ENCODE measurements at regions not wholly inside any gene's neighbourhood (a gene's known extent, or its start where the extent isn't known, plus 50 kb on each side); places are given as distances from the start of the nearest gene placed in this dataset.

GRCh38 chr2:8462899-8463648 lies 218.8 kb upstream of the ID2 start:
- no peak overlapping the region for H3K27ac ChIP-seq
- H3K4me3 ChIP-seq, result no peak overlapping the region

- H3K27ac ChIP-seq, result no peak overlapping the region
- H3K4me3 ChIP-seq, result no peak overlapping the region
These were observed 216.3 kb upstream of the ID2 start for GRCh38 chr2:8465560-8465959.

- Histone ChIP-seq H3K27ac (peak overlapping the region in 2 of 21 experiments; percentile 28 to 89), H3K4me3 (no peak overlapping the region)
These were observed 212.0 kb upstream of the ID2 start for GRCh38 chr2:8469709-8470493.

DNA sequence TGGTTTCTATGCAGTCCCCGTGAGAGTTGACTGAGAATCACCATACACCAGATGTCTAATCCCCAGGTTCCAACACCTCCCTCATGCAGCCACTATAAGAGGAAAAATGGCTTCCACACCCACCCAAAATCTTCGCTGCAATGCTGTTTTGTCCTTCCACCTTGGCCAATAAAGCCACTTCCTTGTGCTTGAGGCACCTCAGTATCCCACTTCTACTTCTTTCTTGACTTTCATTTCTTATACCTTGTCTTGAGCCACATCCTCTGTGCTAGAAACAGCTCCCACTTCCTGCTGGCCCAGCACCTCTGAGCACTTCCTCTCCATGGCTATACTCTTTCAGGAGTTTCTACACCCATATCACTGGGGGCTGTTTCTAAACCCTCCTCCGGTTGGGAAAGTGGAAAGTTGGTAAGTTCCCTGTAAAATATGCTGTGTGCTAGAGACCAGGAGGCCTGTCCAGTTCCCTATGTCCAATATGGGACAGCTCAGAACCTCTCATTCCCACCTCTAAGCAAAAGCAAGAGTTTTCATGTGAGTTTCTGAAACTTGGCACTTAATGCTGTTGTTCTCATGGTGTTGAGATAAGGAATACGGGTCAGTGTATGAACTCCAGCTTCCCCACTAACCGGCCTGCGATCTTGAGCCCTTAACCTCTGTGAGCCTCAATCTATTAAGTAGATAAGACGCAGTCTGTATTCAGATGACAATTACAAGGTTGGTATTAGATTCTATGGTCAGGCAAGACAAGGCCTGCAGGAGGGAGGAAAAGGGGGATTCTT lies 209.1 kb upstream of the ID2 start:
- Histone ChIP-seq H3K4me3 (no peak overlapping the region), H3K27ac (peak overlapping the region in 11 of 21 experiments; percentile 8 to 89 (median 53))

DNA sequence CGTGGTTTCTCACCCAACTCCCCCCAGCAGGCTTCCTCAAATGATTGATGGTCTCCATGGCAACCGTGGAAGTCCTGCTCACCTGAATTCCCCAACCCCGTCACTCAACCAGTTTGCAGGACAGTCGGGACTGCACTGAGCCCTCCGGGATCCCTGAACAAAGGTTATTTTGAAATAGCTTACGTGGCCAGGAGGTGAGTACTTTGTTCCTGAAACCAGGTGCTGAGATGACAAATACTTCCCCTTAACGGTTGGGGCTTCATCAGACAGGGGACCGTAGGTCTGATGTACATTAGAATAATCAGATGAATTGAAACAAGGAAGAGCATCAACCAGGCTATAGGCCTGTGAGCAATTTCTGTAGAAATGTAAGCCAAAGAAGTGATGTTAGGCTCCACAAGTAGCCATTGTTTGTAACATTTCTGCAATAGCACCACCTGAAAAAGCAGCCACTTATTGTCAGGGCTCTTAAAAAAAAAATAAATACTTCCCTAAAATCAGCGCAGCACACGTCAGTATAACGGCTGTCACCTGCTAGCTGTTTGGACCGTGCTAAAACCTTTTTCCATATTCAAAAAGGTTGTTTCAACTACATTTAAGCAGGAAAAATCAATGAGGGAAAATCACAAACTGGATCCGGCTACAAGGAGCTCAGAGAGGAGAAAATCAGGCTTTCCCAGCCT lies 206.4 kb upstream of the ID2 start:
- no peak overlapping the region for H3K4me3 ChIP-seq
- H3K27ac ChIP-seq, result peak overlapping the region in 13 of 21 experiments; percentile 7 to 89 (median 43)

DNA sequence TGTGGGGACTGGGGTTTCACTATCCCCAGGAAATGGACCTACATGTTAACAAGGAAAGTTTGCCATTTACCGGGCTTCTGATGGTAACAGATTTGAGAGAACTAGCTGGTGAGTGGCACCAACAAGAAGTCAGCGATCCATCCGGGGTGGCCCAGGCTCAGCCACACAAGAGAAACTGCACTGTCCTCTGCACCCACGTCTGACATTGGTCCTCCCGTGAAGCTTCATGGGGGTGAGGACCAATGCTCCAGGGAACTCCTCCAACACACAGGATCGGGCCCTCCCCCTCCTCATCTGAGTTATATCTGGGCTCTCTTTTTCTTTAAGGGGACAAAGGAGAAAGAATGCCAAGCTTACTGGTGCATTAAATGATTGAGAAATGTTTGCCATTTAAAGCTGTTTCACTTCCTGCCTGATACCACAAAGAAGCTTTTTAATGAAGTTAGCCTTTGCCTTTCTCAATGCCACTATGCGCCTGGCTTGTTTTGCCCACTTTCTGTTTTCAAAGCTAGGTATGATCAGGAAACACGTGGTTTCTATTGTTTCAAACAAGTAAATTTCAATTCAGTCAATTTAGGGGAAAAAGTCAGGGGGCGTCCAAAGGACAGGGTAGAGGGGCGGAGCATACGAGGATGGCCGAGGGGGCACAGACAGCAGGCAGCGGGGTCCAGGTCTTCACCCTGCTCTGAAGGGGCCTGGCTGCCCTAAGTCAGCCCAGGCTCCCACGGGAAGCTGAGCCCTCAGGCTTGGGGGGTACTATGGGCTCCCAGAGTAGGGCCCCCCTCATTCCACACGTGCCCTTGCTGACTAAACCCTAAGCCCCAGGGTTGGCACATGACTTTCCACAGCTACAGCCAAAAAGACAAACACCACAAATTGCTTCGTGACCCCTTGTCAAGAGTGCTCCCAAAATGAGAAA lies 204.0 kb upstream of the ID2 start:
- H3K4me3 ChIP-seq, result no peak overlapping the region
- peak overlapping the region in 20 of 21 experiments; percentile 19 to 92 (median 70) for H3K27ac ChIP-seq

- no peak overlapping the region for H3K4me3 ChIP-seq
- H3K27ac ChIP-seq, result peak overlapping the region in 19 of 21 experiments; percentile 19 to 92 (median 71)
These were observed 203.4 kb upstream of the ID2 start for GRCh38 chr2:8478471-8478793.

- H3K27ac ChIP-seq, result peak overlapping the region in 3 of 21 experiments; percentile 11 to 74 (median 22)
- no peak overlapping the region for H3K4me3 ChIP-seq
These were observed 202.6 kb upstream of the ID2 start for GRCh38 chr2:8479298-8479697.

- H3K27ac ChIP-seq, result peak overlapping the region in 7 of 21 experiments; percentile 1 to 74 (median 11)
- H3K4me3 ChIP-seq, result no peak overlapping the region
These were observed 200.9 kb upstream of the ID2 start for GRCh38 chr2:8480915-8481314.

- no peak overlapping the region for H3K4me3 ChIP-seq
These were observed 200.3 kb upstream of the ID2 start for GRCh38 chr2:8481463-8482009.

DNA sequence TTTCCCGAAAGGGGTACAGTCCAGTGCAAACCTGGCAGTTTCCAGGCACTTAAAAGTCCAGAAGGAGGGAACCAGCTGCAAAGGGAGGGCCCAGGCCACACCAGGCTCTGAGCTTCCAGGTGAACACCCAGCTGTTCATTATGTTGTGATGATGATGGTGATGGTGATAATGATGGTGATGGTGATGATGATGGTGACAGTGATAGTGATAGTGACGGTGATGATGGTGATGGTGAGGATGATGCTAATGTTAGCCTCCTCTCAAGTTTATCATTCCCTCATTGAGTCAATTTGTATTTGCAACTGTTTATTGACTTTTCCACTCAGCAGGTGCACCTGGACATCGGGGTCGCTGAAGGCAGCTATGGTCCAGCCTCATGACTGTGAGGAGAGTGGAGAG lies 199.4 kb upstream of the ID2 start:
- Histone ChIP-seq H3K27ac (peak overlapping the region in 3 of 21 experiments; percentile 30 to 74 (median 36)), H3K4me3 (no peak overlapping the region)

More at GRCh38 chr2:8481463-8482009, 200.3 kb upstream of the ID2 start:
- peak overlapping the region in 7 of 21 experiments; percentile 1 to 74 (median 11) for H3K27ac ChIP-seq

GRCh38 chr2:8484502-8485283 lies 197.2 kb upstream of the ID2 start:
- peak overlapping the region in 2 of 21 experiments; percentile 53 to 80 for H3K27ac ChIP-seq

DNA sequence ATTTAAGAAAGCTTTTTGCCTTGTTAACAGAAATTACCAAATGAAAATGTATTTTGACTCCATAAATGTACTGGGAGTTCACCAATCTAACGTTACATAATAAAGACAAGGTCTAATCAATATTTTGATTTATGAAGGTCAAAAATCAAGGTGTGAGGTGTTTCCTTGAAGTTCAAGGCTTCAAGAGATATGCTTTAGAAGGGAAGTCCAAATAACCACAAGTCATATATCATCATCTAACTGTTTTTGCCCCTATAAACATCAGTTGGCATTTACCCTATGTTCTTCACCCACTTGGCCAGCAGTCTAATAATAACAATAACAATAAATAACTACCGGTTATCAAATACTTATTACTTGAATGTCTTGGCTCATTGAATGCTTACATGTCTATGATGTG lies 196.1 kb upstream of the ID2 start:
- H3K27ac ChIP-seq, result peak overlapping the region in 2 of 21 experiments; percentile 53 to 80
- H3K4me3 ChIP-seq, result no peak overlapping the region

More at GRCh38 chr2:8484502-8485283, 197.2 kb upstream of the ID2 start:
- H3K4me3 ChIP-seq, result no peak overlapping the region

GRCh38 chr2:8486141-8486540 lies 195.7 kb upstream of the ID2 start:
- Histone ChIP-seq H3K4me3 (peak overlapping the region in 1 of 7 experiments; percentile 3), H3K27ac (peak overlapping the region in 3 of 21 experiments; percentile 75 to 86 (median 80))

GRCh38 chr2:8487461-8487932 lies 194.4 kb upstream of the ID2 start:
- H3K27ac ChIP-seq, result peak overlapping the region in 18 of 21 experiments; percentile 2 to 86 (median 62)
- peak overlapping the region in 6 of 7 experiments; percentile 6 to 17 (median 10) for H3K4me3 ChIP-seq

DNA sequence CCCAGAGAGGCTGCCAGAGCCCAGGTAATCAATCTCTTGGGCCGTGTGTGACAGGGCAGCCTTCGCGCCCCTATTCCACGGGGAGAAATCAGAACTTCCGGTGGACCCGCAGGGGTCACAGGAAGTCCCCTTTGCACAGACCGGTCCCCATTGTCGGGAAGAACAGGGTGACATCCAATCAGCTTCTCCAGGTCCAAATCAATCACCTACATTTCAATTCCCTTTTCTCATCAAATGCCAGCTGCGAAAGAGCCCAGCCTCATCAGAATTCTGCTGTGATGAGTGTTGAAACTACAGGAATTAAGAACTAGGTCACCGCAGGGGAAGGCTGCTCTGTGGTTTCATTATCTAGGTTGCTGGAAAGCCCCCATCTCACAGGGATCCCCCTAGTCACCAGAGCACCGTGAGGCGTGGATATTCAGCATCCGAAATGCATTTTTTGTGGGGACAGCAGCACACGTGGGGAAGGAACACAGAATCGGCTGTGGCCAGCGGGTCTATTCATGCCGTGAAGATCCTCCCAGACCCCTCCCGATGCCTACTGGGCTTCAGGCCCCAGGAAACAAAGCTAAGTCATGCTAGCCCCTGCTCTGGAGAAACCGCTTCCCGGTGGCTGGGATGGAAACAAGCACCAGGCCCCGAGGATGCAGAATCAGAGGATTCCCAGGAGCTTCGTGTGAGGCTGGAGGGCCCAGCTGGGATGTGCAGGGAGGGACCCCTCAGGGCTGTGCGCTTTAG lies 193.7 kb upstream of the ID2 start:
- Histone ChIP-seq H3K4me3 (peak overlapping the region in 6 of 7 experiments; percentile 4 to 17 (median 10)), H3K27ac (peak overlapping the region in 18 of 21 experiments; percentile 2 to 86 (median 62))
